Astrocyte (in vitro differentiated cells and primary cell): ENCODE measurements at regions not wholly inside any gene's neighbourhood (a gene's known extent, or its start where the extent isn't known, plus 50 kb on each side); places are given as distances from the start of the nearest gene placed in this dataset.

Source experiments
- CTCF ChIP-seq: IDR thresholded peaks from 2 replicates; pipeline ENCODE4 v1.5.1; 2011; ENCODE audit warnings: low read depth, mild to moderate bottlenecking, inconsistent platforms, low read length, moderate library complexity; ENCODE audit not compliant: insufficient read depth
- EZH2 ChIP-seq: IDR thresholded peaks from 2 replicates; pipeline ENCODE4 v1.6.1; 2012; ENCODE audit warnings: mild to moderate bottlenecking, low read length, inconsistent platforms; ENCODE audit not compliant: insufficient read depth

- no peak for TF ChIP-seq CTCF
- no peak for TF ChIP-seq EZH2
These were observed 77.9 kb downstream of the SPRING1 start for GRCh38 chr12:116659771-116660481.
